ENCODE measurements at regions not wholly inside any gene's neighbourhood (a gene's known extent, or its start where the extent isn't known, plus 50 kb on each side); places are given as distances from the start of the nearest gene placed in this dataset.

DNA sequence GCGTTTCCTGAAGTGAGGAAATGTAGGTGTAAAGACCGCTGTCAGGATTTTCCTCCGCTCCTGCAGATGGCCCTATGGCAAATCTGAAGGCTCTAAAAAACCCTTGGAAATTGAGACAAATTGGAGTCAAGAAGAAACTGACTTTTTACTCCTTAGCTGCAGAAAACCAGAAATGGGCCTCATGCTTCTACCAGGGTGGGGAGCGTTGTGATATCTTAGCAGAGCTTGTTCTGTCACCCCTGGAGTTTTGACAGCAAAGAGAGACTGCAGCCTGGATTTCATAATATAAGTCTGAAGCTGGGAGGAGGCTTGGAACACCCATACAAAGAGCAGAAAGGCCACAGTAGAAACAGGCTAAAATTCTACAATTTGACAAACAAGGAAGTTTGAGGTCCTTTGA lies 283.0 kb upstream of the PLSCR5 start:
- no peak overlapping the region for H3K27ac ChIP-seq
- no peaks in the 10 kb centered on the region for H3K9me3 ChIP-seq
- no peaks in the 10 kb centered on the region for H3K36me3 ChIP-seq
- TF ChIP-seq, protein P1, sequence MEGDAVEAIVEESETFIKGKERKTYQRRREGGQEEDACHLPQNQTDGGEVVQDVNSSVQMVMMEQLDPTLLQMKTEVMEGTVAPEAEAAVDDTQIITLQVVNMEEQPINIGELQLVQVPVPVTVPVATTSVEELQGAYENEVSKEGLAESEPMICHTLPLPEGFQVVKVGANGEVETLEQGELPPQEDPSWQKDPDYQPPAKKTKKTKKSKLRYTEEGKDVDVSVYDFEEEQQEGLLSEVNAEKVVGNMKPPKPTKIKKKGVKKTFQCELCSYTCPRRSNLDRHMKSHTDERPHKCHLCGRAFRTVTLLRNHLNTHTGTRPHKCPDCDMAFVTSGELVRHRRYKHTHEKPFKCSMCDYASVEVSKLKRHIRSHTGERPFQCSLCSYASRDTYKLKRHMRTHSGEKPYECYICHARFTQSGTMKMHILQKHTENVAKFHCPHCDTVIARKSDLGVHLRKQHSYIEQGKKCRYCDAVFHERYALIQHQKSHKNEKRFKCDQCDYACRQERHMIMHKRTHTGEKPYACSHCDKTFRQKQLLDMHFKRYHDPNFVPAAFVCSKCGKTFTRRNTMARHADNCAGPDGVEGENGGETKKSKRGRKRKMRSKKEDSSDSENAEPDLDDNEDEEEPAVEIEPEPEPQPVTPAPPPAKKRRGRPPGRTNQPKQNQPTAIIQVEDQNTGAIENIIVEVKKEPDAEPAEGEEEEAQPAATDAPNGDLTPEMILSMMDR (IDR thresholded peaks at IDR 0.05), result no peak
- H3K4me1 ChIP-seq, result no peaks in the 10 kb centered on the region
- H3K27me3 ChIP-seq, result no peaks in the 10 kb centered on the region
- H3K4me3 ChIP-seq, result no peak overlapping the region
- DNase-seq (ENCODE audit: low spot score), result no peak

DNA sequence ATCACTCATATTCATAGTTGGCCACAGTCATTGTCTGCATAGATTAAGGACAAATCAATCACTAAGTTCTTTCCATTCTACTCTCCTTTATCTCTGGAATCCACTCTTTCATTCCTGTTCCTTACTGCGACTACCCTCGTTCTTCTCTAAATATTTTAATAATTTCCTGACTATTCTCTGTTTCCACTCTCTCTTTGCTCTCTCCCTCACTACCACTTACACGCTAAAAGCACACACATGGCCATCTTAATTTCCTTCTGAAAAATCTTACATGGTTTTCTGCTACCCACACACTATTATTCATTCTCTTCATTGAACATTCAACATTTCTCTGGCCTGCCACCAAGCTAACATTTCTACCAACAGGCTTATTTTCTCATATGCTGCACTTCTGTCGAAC lies 279.6 kb upstream of the PLSCR5 start:
- Histone ChIP-seq H3K36me3 (no peaks in the 10 kb centered on the region), H3K27ac (no peak overlapping the region), H3K4me3 (no peak overlapping the region), H3K9me3 (no peaks in the 10 kb centered on the region), H3K27me3 (no peaks in the 10 kb centered on the region), H3K4me1 (no peaks in the 10 kb centered on the region)
- DNase-seq (ENCODE audit: low spot score), result no peak
- TF ChIP-seq, protein P1 (IDR thresholded peaks at IDR 0.05), result no peak

DNA sequence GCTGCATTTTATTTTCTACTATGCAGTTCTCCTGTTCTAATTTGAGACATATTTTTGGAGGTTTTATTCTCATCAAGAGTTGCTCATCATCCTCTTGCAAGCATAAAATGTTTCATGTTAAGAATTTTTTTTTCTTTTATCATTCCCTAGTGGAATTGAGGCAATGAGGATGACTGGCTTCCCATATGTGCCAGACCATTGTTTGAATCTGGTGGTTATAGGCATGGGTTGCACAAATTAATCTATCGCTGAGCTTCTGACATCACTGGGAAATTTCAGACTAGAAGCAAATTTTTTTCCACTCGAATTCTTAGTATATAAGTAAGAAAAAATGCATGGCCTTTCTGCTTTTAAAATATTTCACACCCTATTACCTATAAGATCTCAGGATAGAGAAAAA lies 279.1 kb upstream of the PLSCR5 start:
- H3K4me1 ChIP-seq, result no peaks in the 10 kb centered on the region
- no peaks in the 10 kb centered on the region for H3K9me3 ChIP-seq
- DNase-seq (ENCODE audit: low spot score), result no peak
- no peaks in the 10 kb centered on the region for H3K36me3 ChIP-seq
- H3K27ac ChIP-seq, result no peak overlapping the region
- no peak overlapping the region for H3K4me3 ChIP-seq
- TF ChIP-seq, protein P1 (IDR thresholded peaks at IDR 0.05), result no peak
- H3K27me3 ChIP-seq, result no peaks in the 10 kb centered on the region

DNA sequence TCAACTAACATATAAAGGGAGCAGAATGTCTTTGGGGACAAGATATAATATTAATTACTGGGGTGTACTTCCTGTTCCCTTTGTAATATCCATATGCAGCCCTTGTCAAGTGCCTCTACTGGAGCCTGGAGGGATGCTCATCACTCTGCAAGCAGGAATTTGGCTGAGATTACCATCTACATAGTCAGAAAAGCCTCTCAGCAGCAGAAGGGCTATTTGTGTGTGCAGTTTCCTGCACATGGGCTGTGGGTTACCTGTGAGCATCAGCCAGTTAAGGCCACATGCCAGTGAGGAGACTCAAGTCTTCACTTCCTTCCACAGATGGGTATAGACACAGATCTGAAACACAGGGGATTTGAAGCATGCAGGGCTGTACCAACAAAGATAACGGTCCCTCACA lies 278.1 kb upstream of the PLSCR5 start:
- H3K4me1 ChIP-seq, result no peaks in the 10 kb centered on the region
- H3K4me3 ChIP-seq, result no peak overlapping the region
- H3K27me3 ChIP-seq, result no peaks in the 10 kb centered on the region
- no peak for DNase-seq (ENCODE audit: low spot score)
- no peak overlapping the region for H3K27ac ChIP-seq
- H3K36me3 ChIP-seq, result no peaks in the 10 kb centered on the region
- TF ChIP-seq, protein P1 (IDR thresholded peaks at IDR 0.05), result no peak
- no peaks in the 10 kb centered on the region for H3K9me3 ChIP-seq

DNA sequence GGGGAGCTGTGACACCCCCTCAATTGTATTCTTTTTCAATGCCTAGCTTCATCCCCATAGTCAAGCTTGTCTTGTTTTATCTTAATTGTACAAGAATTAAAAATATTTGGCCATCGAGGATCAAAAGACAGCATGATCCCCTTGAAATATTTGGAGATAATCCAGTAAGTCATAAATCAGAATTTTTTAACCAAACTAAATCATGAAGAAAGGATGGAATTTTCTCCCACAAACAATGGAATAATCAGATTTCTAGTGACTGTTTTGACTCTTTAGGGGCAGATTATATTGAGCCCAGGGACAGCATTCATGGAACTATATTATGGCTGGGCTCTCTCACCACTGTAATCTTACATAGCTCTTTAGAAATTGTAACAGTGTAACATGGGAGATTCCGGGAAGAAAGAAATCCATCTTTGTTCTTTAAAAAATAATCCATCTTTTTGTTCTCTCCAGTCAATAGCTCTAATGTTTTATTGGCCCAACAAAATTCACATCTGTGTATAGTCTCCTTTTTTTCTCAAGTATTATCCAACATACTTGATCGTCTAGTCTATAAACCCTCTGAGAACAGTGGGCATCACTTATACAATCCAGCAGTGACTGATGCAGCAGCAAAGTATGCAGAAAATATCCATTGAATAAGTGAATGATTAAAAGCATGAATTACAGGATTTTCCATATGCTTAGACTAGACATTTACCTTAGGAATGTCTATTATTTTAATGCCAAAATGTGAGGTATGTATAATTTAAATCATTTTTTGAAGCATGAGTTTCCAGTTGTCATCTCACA lies 277.0 kb upstream of the PLSCR5 start:
- no peak for DNase-seq (ENCODE audit: low spot score)
- no peaks in the 10 kb centered on the region for H3K27me3 ChIP-seq
- H3K27ac ChIP-seq, result no peak overlapping the region
- no peaks in the 10 kb centered on the region for H3K9me3 ChIP-seq
- no peaks in the 10 kb centered on the region for H3K36me3 ChIP-seq
- H3K4me1 ChIP-seq, result no peaks in the 10 kb centered on the region
- TF ChIP-seq, protein P1 (IDR thresholded peaks at IDR 0.05), result no peak
- no peak overlapping the region for H3K4me3 ChIP-seq

DNA sequence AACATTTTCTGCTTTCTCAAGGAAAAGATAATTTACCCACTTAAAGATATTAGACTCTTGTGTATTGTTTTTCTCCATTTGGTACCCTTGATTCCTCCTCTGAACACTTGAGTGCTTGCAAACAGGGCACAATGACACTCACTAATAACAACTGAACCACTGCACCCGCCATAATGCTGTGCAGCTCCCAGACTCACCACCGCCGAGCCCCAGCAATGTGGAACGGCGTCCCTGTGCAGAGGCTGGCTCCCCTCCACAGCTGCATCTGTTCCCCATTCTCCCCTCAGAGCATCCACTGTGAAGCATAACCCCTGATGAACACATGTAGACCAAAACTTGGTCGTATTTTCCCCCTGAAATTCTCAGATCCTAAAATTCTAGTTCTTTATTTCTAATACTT lies 276.2 kb upstream of the PLSCR5 start:
- H3K27me3 ChIP-seq, result no peaks in the 10 kb centered on the region
- no peak for DNase-seq (ENCODE audit: low spot score)
- no peaks in the 10 kb centered on the region for H3K9me3 ChIP-seq
- TF ChIP-seq, protein P1 (IDR thresholded peaks at IDR 0.05), result no peak
- no peak overlapping the region for H3K27ac ChIP-seq
- H3K4me3 ChIP-seq, result no peak overlapping the region
- H3K36me3 ChIP-seq, result no peaks in the 10 kb centered on the region
- H3K4me1 ChIP-seq, result no peaks in the 10 kb centered on the region
